WTC11 (cell line): ENCODE measurements at regions not wholly inside any gene's neighbourhood (a gene's known extent, or its start where the extent isn't known, plus 50 kb on each side); places are given as distances from the start of the nearest gene placed in this dataset.

ENCODE experiments used
- ATF1 ChIP-seq: sonication (generic); formaldehyde crosslinking; IDR thresholded peaks from 2 replicates; pipeline ENCODE4 v1.8.1; 2023; ENCODE audit warnings: mild to moderate bottlenecking, moderate library complexity, missing genetic modification reagents
- ATF3 ChIP-seq: sonication (generic); formaldehyde crosslinking; conservative IDR thresholded peaks from 2 replicates; pipeline ENCODE4 v1.8.1; 2022; ENCODE audit warnings: mild to moderate bottlenecking, missing genetic modification reagents
- CREB1 ChIP-seq: sonication (generic); formaldehyde crosslinking; IDR thresholded peaks from 2 replicates; pipeline ENCODE4 v1.8.0; 2023; ENCODE audit warnings: mild to moderate bottlenecking, missing genetic modification reagents
- CTCF ChIP-seq: fragments of 200-600 bp; IDR thresholded peaks from 2 replicates; pipeline ENCODE4 v1.8.0; 2022; ENCODE audit warnings: antibody characterized with exemption
- FOXP4 ChIP-seq: sonication (generic); formaldehyde crosslinking; IDR thresholded peaks from 2 replicates; pipeline ENCODE4 v1.8.0; 2022; ENCODE audit warnings: mild to moderate bottlenecking, missing genetic modification reagents
- TEAD1 ChIP-seq: sonication (generic); formaldehyde crosslinking; IDR thresholded peaks from 2 replicates; pipeline ENCODE4 v1.8.0; 2022; ENCODE audit warnings: mild to moderate bottlenecking, missing genetic modification reagents
- USF1 ChIP-seq: sonication (generic); formaldehyde crosslinking; IDR thresholded peaks from 2 replicates; pipeline ENCODE4 v1.8.0; 2022; ENCODE audit warnings: mild to moderate bottlenecking, missing genetic modification reagents
- ZMAT4 ChIP-seq: fragments of 250-450 bp; sonication (Bioruptor Pico); IDR thresholded peaks from 2 replicates; pipeline ENCODE4 v1.9.0; 2021; ENCODE audit warnings: mild to moderate bottlenecking
- ZNF121 ChIP-seq: sonication (generic); formaldehyde crosslinking; IDR thresholded peaks from 2 replicates; pipeline ENCODE4 v1.8.0; 2023; ENCODE audit warnings: missing genetic modification reagents
- ZNF396 ChIP-seq: fragments of 250-450 bp; sonication (Bioruptor Pico); IDR thresholded peaks from 2 replicates; pipeline ENCODE4 v1.8.0; 2021; ENCODE audit warnings: mild to moderate bottlenecking, moderate library complexity, borderline replicate concordance
- ZSCAN18 ChIP-seq: fragments of 250-450 bp; sonication (Bioruptor Pico); IDR thresholded peaks from 2 replicates; pipeline ENCODE4 v2.1.2; 2022; ENCODE audit warnings: mild to moderate bottlenecking, moderate library complexity

GRCh38 chr20:58573986-58574385 lies 58.8 kb upstream of the APCDD1L start:
- TF ChIP-seq ZMAT4 (CRISPR knock-in tag) (no peak), CTCF (no peak), USF1 (no peak), ZSCAN18 (CRISPR knock-in tag) (no peak), FOXP4 (CRISPR knock-in tag) (no peak), ATF1 (CRISPR knock-in tag) (no peak), ZNF396 (CRISPR knock-in tag) (no peak), CREB1 (CRISPR knock-in tag) (no peak), TEAD1 (CRISPR knock-in tag) (no peak), ZNF121 (CRISPR knock-in tag) (no peak), ATF3 (CRISPR knock-in tag) (no peak)
